ENCODE measurements at regions not wholly inside any gene's neighbourhood (a gene's known extent, or its start where the extent isn't known, plus 50 kb on each side); places are given as distances from the start of the nearest gene placed in this dataset.
"Not testable (repeated sequence)": the region's sequence is repeated elsewhere in the genome, so short reads cannot be mapped to it uniquely, and the experiment has no call there.

- DNase-seq (ENCODE audit: low spot score): no peak
Observed at GRCh38 chr2:173467751-173468150, 113.1 kb downstream of the CDCA7 start.

- no peak for DNase-seq (ENCODE audit: low spot score)
Observed at GRCh38 chr2:173468266-173468793, 113.7 kb downstream of the CDCA7 start.

DNA sequence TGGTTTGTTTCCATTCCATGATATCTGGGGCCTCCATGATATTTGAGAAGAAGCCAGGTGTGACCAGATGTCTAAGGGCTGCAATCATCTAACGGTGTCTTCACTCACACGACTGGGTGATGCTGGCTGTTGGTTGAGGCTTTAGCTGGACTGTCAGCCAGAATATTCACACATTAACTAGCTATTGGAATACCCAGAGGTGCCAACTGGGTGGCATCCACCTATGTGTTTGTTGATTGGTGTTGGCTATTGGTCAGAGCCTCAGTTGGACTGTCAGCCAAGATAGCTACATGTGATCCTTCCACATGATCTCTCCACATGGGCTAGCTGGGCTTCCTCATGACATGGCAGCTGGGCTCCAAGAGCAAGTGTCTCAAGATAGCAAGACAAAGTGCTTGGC is 117.4 kb downstream of the CDCA7 start:
- no peak for DNase-seq (ENCODE audit: low spot score)

- no peak for DNase-seq (ENCODE audit: low spot score)
Observed at GRCh38 chr2:173483137-173483536, 128.5 kb downstream of the CDCA7 start.

- no peak for DNase-seq (ENCODE audit: low spot score)
Observed at GRCh38 chr2:173488861-173489260, 134.2 kb downstream of the CDCA7 start.

- no peak for DNase-seq (ENCODE audit: low spot score)
Observed at GRCh38 chr2:173491418-173491817, 136.7 kb downstream of the CDCA7 start.

DNA sequence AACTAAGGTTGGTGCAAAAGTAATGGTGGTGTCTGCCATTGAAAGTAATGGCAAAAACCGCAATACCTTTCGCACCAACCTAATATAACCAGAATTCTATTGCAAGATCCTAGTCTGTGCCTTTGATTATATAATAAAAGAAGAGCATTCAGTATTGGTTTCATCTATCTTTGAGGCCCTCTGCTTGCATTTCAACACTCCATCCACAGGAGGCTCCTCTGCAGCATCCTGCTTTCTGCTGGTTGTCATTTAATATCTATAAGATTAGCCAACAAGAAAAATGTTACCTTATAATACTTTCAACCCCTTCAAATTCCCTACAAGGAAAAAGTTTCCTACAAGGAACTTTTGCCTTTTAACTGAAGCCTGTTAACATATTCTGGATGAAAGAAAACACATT is 139.2 kb downstream of the CDCA7 start:
- DNase-seq (ENCODE audit: low spot score): no peak

DNA sequence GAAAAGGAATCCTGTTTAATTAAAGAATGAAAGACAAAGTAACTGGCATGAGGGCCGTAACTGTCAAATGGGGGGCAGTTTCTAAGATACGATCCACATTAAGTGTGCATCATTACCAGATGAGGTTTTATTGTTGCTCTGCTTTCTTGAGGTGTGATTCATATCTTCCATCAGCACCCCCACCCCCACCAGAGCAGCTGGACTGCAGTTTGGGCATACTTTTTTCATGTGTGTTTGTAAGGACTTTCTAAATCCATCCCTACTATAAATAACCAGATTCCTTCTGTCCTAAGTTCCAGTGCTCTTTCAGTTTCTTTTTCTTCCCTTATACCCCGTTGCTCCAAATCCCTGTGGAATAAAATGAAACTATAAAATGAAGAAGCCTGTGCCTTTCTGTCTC is 142.1 kb downstream of the CDCA7 start:
- DNase-seq (ENCODE audit: low spot score): no peak

DNA sequence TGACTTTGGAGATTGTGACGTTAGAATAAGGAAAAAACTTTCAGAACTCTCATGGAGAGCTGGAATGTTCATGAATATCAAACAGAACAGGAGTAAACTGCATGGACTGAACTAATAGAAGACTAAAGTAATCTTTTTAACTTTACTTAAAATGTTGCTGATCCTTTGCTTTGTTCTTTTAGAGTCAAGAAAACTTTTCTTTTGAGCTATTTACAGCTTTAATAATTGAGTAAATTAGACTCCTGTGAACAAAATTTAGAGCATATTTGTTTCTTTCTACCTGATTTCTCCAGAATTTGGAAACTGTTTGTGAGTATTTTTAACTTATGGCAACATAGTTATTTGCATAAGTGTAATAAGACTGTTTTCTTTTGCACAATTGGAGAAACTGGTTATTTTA is 146.3 kb downstream of the CDCA7 start:
- no peak for DNase-seq (ENCODE audit: low spot score)

- DNase-seq (ENCODE audit: low spot score): no peak
Observed at GRCh38 chr2:173502296-173502695, 147.6 kb downstream of the CDCA7 start.

DNA sequence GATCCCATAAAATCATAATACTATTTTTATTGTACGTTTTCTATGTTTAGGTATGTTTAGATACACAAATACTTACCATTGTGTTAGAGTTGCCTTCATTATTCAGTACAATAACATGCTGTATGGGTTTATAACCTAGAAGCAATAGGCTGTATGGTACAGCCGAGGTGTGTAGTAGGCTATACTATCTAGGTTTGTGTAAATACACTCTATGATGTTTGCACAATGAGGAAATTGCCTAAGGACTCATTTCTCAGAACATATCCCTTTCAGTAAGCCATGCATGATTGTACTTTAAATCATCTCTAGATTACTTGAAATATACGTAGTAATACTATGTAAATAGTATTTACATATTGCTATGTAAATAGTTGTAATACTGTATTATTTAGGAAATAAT is 156.7 kb downstream of the CDCA7 start:
- DNase-seq (ENCODE audit: low spot score): no peak

GRCh38 chr2:173511942-173512341 is 157.3 kb downstream of the CDCA7 start:
- DNase-seq (ENCODE audit: low spot score): no peak

GRCh38 chr2:173513107-173513727 is 158.5 kb downstream of the CDCA7 start:
- DNase-seq (ENCODE audit: low spot score): no peak

GRCh38 chr2:173520918-173521317 is 166.2 kb downstream of the CDCA7 start:
- no peak for DNase-seq (ENCODE audit: low spot score)

DNA sequence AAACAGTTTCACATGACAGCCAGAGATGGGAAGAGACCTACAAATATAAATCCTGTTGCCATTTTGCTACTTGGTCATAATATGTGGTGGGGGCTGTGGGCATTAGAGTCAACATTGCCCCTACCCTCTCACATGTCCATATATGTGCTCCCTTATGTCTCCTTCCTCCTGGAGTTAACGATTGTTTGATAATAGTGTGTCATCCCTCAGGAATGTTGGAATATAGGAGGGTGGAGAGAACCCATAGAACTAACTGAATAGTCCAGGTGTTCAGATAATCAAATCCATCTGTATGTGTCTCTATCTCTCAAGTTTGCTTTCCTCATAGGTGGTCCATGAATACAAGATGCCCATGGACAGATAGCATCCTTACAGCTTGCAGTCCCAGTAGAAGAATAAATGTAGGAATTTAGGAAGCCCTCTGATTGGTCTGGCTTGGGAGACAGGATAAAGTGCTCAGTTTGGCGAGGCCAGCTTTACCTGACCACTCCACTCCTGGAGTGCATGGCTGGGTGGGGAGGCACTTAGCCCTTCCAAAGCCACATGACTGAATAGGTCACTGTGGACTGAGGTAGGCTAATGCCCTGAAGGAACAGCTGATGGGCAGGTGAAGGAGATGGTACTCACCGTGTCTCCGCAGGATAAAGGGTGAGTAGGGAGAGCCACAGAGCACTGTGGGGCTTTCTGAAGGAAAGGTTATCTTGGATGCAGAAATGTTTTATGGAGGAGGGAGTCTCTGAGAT is 166.9 kb downstream of the CDCA7 start:
- no peak for DNase-seq (ENCODE audit: low spot score)

DNA sequence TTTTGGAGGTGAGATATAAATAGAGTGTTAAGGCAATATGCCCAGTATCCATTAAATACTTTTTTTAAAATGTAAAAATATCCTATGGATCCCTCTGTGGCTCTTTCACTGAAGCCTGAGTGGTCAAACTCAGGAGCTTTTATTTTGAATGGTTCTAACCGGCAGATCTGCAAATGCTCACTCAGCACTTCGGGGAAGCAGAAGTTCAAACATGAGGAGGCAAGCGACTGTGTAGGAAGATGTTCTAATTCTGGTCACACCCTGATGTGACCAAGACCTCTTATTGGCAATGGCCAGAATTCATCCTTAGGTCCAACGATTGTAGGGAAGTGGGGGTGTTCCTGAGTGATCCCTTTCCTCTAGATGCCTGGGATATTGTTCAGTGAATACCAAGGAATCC is 168.8 kb downstream of the CDCA7 start:
- DNase-seq (ENCODE audit: low spot score): no peak

DNA sequence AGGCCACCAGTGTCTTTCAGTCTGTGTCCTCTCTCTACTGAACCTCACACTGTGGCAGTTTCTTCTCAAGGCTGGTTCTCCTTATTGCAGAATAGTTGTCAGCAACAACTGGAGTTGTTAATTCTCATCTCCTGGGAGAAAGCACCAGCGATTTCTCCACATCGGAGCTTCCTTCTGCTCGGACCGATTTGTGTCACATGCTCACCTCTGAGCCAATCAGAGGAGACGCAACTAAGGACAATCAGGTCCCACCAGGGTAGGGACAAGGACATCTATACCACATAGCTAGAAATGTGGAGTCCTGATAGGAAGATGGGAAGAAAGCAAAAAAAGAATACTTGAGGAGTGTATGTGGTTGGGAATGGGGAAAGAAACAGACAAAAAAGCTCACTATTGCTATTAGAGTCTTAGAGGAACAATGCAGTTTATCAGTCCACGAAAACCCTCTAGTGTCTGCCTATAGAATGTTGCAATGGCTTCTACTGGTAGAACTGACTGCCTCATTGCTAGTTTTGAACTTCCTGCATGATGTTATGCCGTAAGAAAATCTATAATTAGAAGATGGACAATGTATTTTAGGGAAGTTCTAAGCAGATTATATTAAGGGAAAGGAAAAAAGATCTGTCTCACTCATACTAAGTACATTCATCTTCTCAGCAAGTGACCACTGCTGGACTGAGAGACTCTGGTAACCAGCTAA is 169.7 kb downstream of the CDCA7 start:
- no peak for DNase-seq (ENCODE audit: low spot score)

- not testable (repeated sequence) for DNase-seq (ENCODE audit: low spot score)
Observed at GRCh38 chr2:173532732-173533531, 178.3 kb downstream of the CDCA7 start.

DNA sequence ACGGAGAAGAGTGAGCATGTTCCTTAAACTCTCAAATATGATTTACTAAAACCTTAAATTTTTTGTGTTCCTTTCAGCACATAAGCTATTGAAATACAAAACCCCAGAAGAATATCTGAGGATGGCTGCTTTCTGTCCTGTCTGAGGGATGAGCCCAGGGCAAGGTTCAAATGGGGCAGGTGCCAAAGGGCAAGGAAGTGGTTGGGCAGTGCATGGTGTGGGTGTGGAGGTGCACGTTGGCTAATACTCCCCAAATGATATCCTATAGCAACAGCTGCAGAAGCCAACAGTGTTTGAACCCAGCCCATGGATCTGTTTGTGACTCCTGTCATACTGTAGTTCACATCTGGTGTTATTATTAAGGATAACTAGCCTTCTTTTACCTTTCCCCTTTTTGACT is 183.0 kb downstream of the CDCA7 start:
- no peak for DNase-seq (ENCODE audit: low spot score)

- DNase-seq (ENCODE audit: low spot score): no peak
Observed at GRCh38 chr2:173539615-173540014, 184.9 kb downstream of the CDCA7 start.

DNA sequence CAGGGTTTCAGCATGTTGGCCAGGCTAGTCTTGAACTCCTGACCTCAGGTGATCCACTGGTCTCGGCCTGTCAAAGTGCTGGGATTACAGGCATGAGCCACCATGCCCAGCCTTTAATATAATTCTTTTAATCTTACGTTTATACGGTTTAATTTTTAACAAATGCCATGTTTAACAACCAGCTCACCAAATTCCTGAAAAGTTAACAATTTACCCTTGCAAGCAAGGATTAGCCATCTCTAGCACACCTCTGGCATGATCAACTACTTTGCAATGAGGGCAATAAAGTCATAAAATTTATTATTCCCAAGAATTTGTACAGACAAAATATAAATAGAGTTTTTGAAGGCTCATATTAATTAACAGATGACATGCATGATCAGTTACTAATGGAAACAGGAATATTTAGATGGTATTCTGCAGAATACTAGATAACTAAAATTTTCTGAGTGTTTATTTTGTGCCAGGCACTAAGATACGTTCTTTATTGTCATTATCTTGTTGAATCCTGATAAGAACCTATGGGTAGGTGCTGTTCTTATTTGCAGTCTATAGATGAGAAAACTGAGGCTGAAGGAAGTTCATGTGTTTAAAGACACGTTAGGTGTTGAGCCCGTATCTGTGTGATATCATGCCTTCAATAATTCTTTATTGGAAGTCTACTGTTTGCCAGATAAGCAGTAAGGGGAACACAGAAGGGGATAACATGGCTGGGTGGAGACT is 190.1 kb downstream of the CDCA7 start:
- DNase-seq (ENCODE audit: low spot score): no peak

- no peak for DNase-seq (ENCODE audit: low spot score)
Observed at GRCh38 chr2:173545364-173545763, 190.7 kb downstream of the CDCA7 start.
